G401.6 (cell line): ENCODE measurements at regions not wholly inside any gene's neighbourhood (a gene's known extent, or its start where the extent isn't known, plus 50 kb on each side); places are given as distances from the start of the nearest gene placed in this dataset.

Source experiments
- FAIRE-seq: peaks from 2 replicates; lab custom pipeline; 2012; peaks lifted over from hg19 to GRCh38; lab: Jason Lieb, UNC

DNA sequence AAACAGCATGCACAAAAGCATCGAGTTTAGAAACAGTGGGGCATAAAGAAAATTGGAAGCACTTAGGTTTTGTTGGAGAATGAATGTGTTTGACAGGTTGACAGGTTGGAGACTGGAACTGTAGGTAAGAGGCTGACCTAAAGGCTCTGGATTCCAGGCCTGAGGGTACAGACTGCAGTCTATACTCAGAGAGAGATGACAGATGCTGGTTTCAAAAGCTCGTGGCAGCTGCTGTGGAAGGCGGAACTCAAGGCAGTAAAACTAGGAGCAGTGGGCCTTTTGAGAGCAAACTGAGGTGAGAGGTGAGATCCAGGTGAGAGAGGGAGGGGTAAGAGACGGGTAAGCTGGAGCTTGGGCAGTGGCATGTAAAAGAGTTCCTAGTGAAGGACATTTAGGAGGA lies 415.2 kb downstream of the TRIML1 start:
- FAIRE-seq: no peak

DNA sequence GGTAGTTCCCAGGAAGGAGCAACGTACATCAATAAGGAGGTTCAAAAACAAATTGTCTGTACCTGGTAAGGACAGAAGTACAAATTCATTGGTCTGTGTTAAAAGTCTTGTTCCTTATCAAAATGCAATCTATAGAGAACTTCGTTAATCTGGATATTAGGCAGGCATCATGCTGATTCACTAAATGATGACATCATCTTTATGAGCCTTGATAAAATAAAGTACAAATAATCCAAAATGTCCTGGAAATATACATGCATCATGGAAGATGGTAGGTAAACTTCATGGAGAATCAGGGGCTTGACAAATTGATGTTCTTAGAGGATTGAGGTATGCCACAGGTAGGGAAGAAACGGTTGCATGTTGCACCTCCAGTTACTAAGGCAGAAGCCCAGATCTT lies 433.9 kb downstream of the TRIML1 start:
- no peak for FAIRE-seq

GRCh38 chr4:188578657-188579056 lies 439.4 kb downstream of the TRIML1 start:
- no peak for FAIRE-seq

GRCh38 chr4:188596021-188596420 lies 456.8 kb downstream of the TRIML1 start:
- no peak for FAIRE-seq

DNA sequence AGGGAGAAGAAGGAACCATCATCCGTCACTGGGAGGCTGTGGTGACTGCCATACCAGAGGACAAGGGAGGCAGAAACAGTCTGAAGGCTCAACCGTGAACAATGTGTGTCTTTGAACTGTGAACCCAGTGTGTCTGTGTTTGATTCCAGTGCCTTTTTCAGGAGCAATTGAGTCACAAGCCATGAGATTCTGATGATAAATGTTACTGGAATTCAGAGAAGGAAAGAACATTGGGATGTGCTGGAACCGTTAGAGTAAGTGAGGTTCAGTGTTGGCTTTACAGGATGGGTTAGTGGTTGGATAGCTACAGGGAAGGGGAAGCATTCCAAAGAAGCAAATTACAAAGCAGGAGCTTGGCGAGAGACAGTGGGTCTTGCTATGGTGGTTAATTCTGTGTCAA lies 464.4 kb downstream of the TRIML1 start:
- FAIRE-seq: no peak

GRCh38 chr4:188606635-188607034 lies 467.4 kb downstream of the TRIML1 start:
- FAIRE-seq: no peak

- FAIRE-seq: no peak
These were observed 471.9 kb downstream of the TRIML1 start for GRCh38 chr4:188611143-188611542.

- no peak for FAIRE-seq
These were observed 473.4 kb downstream of the TRIML1 start for GRCh38 chr4:188612659-188613058.

- no peak for FAIRE-seq
These were observed 474.7 kb downstream of the TRIML1 start for GRCh38 chr4:188613976-188614375.

DNA sequence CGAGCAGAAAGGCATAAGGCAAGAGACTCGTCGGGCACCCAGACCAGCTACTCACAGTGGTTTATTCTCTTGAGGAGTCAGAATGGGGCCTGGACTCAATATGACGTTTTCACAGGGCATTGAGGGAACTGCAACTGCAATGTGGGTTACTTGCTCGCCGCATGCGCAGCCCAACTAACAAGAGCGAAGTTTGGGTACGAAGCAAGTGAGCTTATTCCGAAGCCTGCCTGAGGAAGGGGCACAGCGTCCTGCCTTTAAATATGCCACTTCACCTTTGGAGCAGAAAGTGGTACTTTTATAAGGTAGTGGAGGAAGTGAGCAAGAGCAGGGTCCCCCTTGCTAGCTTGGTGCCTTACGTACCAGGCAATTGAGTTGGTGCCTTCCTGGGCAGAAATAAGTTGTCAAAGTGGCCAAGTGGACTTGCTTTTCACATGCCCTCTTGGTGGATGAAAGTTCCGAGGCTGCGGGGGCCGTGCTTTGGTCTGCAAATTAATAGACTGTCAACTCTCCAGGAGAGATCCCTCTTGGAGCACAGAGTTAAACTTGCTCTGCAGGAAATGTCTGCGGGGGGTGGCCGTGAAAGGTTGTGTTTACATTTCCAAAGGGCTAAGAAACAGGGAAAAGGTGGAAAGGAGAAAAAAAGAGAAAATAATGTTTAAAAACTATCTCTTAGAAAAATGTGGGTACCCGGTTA lies 480.4 kb downstream of the TRIML1 start:
- no peak for FAIRE-seq

DNA sequence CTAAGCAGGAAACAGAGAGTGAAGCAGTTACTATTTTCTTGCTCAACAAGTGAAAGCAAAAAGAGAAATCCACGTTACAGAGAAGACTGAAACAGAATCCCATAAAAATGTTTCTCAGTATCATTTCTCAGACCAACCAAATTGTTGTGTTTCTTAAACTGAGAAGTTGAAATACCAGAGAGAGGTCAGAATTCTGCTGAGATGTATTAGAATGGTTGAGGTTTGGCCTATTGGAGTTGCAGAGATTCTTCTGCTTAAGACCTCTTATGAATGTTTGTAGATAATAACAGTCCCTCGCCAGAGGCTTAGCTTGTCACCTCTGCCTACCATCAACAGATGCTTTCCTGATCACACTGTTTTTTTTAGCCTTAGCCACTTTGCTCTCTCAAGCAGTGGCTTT lies 481.4 kb downstream of the TRIML1 start:
- no peak for FAIRE-seq

DNA sequence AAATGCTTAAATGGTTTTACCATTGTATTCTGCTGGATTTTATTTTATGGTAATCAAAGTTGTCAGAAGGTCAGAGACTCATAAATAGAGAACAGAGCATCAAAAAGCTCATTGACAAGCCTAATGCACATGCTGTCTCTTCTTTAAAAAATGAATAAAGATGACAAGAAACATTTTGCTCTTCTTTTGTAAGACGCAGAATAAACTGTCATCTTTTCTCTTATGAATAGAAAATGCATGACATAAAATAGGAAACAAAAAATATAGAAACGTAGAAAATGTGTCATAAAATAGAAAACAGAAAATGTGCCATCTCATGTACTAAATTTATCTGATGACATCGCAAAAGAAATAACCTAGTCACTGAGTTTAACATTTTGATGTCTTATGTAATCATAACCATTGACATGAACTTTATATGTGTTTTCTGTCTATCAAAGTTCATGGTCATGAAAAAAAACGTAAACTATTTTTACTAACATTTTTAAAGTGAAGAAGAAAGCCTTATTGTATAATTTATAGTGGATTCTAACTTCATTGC lies 484.1 kb downstream of the TRIML1 start:
- no peak for FAIRE-seq

DNA sequence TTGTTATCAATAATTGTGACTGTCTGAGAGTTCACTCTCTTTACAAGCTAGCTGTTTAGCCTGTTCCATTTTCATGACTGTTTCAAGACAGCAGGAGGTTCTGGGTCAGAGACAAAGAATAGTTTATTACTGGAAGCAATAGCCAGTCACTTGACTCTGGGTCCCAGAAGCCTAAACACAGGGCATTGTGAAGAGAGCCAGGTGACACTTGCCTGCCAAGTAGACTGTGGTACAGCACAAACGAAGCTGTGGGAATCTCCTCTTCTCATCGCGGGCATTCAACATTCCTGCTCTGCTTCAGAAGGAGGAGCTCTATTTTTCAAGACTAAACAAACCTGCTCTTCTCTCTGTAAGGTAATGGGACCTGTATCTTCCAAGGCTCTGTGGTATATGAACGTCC lies 485.1 kb downstream of the TRIML1 start:
- no peak for FAIRE-seq

DNA sequence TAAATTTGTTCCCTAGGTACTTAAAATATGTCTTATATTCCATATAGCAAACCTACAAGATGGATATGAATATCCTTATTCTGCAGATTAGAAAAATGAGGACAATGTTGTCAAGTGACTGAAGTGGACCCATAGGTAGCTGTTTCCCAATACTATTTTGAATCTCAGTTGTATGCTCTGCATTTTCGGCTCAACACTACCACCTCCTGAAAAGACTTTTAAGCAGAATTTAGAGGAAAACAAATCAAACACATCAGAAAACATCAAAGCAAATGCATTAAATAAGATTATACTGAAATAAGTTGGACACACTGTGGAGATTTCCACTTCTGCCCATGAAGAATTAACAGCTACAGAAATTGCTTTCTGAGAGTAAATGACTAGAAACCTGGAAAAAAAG lies 488.7 kb downstream of the TRIML1 start:
- FAIRE-seq: no peak

GRCh38 chr4:188639479-188640100 lies 500.3 kb downstream of the TRIML1 start:
- no peak for FAIRE-seq

DNA sequence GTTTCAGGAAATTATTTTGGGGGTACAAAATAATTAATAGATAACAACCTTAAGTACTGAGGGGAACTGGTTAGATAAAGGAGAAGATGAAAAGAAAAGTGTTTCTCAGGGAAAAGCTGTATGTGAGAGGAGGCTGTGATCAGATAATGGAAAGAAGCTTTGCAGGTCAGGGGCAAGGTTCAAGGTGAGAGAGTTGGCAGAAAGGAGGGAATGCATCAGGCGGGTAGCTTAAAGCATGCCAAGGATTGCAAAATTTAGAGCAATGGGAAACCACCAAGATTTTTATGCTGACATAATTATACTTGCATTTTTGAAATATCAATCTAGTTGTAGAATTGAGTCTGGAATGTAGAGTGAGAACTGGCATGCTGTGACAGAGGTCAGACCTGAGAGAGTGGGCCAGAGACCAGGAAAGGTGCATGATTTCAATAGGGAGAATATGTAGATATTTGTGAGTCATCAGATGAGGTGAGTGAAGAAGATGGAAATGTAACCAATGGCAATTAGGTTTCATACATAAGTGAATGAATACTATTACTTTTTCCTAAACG lies 508.7 kb downstream of the TRIML1 start:
- FAIRE-seq: no peak

GRCh38 chr4:188649635-188650034 lies 510.4 kb downstream of the TRIML1 start:
- FAIRE-seq: no peak

GRCh38 chr4:188650516-188650915 lies 511.3 kb downstream of the TRIML1 start:
- FAIRE-seq: no peak

GRCh38 chr4:188657365-188657764 lies 518.1 kb downstream of the TRIML1 start:
- no peak for FAIRE-seq

DNA sequence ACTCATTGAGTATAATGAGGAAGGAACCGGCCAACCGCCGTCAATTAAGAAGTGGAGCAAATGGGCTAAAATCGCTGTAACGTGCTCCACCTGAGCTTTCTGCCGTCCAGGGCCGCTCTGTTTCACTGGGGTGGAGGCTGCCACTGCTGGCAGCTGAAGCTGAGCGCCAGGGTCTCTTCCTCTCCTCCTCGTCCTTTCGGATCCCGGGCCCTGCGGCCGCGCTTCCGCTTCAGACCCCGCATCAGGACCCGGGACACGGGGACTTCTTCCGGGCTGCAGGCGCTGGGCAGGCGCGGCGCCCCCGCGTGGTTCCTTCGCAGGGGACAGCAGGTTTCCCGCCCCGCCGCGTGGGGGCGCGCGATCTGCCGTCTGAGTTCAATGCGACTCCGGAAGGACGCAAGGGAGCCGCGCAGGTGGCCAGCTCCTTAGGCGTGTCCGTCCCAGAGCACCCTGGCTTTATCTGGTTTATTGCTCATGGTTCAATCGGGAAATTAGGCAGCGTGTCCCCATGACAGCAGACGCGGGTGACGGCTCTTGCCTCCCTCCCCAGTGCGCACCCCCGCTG lies 519.8 kb downstream of the TRIML1 start:
- no peak for FAIRE-seq

DNA sequence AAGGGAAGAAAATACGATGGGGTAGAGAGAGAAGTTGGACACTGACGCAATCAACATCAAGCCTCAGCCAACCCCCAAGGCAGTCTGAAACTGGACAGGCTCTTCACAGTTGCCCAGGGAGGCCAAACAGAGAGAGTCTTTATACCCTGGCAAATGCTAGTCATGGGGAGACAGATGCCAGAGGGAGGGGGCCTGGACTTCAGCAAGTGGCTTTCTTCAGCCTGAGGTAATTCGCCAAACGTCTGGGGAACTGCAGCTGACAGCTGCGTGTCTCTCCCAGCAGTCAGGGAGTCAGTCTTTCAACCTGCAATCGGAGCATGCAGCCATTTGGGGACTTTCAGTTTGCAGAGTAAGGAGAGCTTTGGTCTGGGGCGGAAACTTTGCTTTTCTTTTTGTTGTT lies 521.6 kb downstream of the TRIML1 start:
- FAIRE-seq: no peak

- no peak for FAIRE-seq
These were observed 522.3 kb downstream of the TRIML1 start for GRCh38 chr4:188661502-188661901.

DNA sequence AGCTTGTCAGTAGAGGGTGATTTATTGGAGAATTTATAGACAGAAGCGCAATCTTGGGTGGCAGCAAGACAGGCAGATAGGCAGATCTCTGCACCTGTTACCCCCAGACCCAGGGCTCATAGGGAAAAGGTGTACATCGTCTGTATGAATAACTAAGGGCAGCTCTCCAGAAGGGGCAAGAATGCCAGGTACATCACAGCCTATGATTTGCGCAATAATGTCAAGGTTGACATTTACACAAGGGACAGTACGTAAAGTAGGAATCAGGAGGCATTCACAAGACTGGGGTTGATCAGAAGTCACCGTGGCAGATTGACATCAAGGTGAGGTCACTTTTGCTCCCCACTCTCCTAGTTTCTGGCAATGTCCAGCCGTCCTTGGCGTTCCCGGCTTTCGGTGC lies 524.1 kb downstream of the TRIML1 start:
- FAIRE-seq: no peak
